ENCODE measurements at regions not wholly inside any gene's neighbourhood (a gene's known extent, or its start where the extent isn't known, plus 50 kb on each side); places are given as distances from the start of the nearest gene placed in this dataset.

DNA sequence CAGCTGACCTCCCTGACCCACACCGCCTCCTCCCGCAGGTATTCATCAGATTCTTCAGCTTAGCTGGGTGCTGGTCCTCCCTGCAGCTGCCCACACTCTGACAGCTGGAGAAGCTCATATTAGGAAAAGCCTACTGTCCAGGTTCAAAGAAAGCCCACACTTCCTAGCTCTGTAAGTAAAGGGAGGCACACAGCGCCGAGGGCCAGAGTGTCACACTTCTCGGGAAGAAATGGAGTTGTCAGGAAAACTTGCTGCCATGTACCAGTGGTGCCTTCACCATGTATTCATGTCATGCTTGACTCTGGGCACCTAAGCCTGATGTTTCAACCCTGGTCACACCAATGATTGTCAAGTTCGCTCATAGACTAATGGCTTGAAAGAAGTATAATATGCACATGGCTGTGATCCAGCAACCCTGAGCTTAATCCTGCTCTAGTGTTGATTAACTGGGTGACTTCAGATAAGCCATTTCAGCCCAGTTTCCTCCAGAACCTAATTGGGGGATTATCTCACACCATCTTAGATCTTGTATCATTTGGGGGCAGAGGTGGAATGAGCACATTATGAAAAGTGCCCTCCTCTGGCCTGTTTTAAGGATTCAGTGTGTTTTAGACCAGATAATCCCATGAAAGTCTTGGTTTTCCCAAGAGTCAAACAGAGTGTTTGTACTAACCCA, 180.3 kb upstream of the PARD3B start:
- H3K23ac ChIP-seq (ENCODE audit: insufficient read length, low read depth, low read length), result no peak overlapping the region
- no peak overlapping the region for H2BK15ac ChIP-seq (ENCODE audit: low read depth, low read length)
- no peaks in the 10 kb centered on the region for H3K23me2 ChIP-seq (ENCODE audit: insufficient read length, low read depth, low read length, poor library complexity, severe bottlenecking)
- H4K20me1 ChIP-seq (ENCODE audit: control insufficient read depth, insufficient read depth, insufficient read length), result no peaks in the 10 kb centered on the region
- no peak overlapping the region for H2BK12ac ChIP-seq (ENCODE audit: insufficient read length, low read depth, low read length)
- H3K27me3 ChIP-seq (ENCODE audit: insufficient read depth, low read length), result no peaks in the 10 kb centered on the region
- H3K27ac Mint-ChIP-seq, result no peak overlapping the region
- H2AK5ac ChIP-seq (ENCODE audit: insufficient read length, low read length), result no peak overlapping the region
- H3K9ac ChIP-seq (ENCODE audit: extremely low read depth, insufficient read length, low read length), result no peak overlapping the region
- no peak overlapping the region for H3K18ac ChIP-seq (ENCODE audit: insufficient read length, low read depth, low read length)
- no peak overlapping the region for H2BK20ac ChIP-seq (ENCODE audit: low read depth, low read length, poor library complexity, severe bottlenecking)
- no peak overlapping the region for H3K27ac ChIP-seq (ENCODE audit: insufficient read length, low read depth, low read length)
- no peak overlapping the region for H3K4me3 Mint-ChIP-seq
- no peaks in the 10 kb centered on the region for H3K36me3 Mint-ChIP-seq (ENCODE audit: insufficient read depth in 1 of 3, low read depth in 3 of 3)
- no peak overlapping the region for H2BK120ac ChIP-seq (ENCODE audit: low read depth, low read length, poor library complexity, severe bottlenecking)
- H3K4me2 ChIP-seq (ENCODE audit: insufficient read depth, insufficient read length, low read length), result no peak overlapping the region
- H2AFZ ChIP-seq (ENCODE audit: low read length), result no peak overlapping the region
- no peak for DNase-seq
- no peaks in the 10 kb centered on the region for H3K79me2 ChIP-seq (ENCODE audit: insufficient read depth, low read length)
- H3K4me1 ChIP-seq (ENCODE audit: insufficient read depth, low read length), result no peaks in the 10 kb centered on the region
- TF ChIP-seq, protein P1, sequence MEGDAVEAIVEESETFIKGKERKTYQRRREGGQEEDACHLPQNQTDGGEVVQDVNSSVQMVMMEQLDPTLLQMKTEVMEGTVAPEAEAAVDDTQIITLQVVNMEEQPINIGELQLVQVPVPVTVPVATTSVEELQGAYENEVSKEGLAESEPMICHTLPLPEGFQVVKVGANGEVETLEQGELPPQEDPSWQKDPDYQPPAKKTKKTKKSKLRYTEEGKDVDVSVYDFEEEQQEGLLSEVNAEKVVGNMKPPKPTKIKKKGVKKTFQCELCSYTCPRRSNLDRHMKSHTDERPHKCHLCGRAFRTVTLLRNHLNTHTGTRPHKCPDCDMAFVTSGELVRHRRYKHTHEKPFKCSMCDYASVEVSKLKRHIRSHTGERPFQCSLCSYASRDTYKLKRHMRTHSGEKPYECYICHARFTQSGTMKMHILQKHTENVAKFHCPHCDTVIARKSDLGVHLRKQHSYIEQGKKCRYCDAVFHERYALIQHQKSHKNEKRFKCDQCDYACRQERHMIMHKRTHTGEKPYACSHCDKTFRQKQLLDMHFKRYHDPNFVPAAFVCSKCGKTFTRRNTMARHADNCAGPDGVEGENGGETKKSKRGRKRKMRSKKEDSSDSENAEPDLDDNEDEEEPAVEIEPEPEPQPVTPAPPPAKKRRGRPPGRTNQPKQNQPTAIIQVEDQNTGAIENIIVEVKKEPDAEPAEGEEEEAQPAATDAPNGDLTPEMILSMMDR (conservative IDR thresholded peaks at IDR 0.05), result no peak
- H3K9me3 ChIP-seq (ENCODE audit: control insufficient read depth, low read depth, low read length), result no peaks in the 10 kb centered on the region
- H4K91ac ChIP-seq (ENCODE audit: insufficient read length, low read depth, low read length), result no peak overlapping the region
- no peak overlapping the region for H3K14ac ChIP-seq (ENCODE audit: insufficient read depth, low read length)
- no CpG with 5 or more reads among the region's 6 CpGs for WGBS (ENCODE audit: extremely low coverage, insufficient read length, low lambda C conversion rate)
- no peaks in the 10 kb centered on the region for H3K27me3 Mint-ChIP-seq (ENCODE audit: low read depth)
- no peak overlapping the region for H3T11ph ChIP-seq (ENCODE audit: low read length)
- no peak overlapping the region for H4K8ac ChIP-seq (replicated peaks; ENCODE audit: insufficient read length, low read depth, low read length)
- no peaks in the 10 kb centered on the region for H3K79me1 ChIP-seq (ENCODE audit: insufficient read depth, low read depth, low read length, poor library complexity, severe bottlenecking)
- no peak overlapping the region for H3K56ac ChIP-seq (ENCODE audit: insufficient read length, low read depth, low read length)
- H2BK5ac ChIP-seq (ENCODE audit: insufficient read length, low read length), result no peak overlapping the region
- no peaks in the 10 kb centered on the region for H3K9me3 Mint-ChIP-seq
- peaks cover 6 to 9% of the 10 kb centered on the region in 2 experiments for H3K4me1 Mint-ChIP-seq
- no peak overlapping the region for H3K4ac ChIP-seq (ENCODE audit: low read depth, low read length)
- no peak overlapping the region for H4K5ac ChIP-seq (ENCODE audit: insufficient read length, low read depth, low read length)

All from H9 (cell line).